HAP-1 (cell line): ENCODE measurements at regions not wholly inside any gene's neighbourhood (a gene's known extent, or its start where the extent isn't known, plus 50 kb on each side); places are given as distances from the start of the nearest gene placed in this dataset.
"Not testable (repeated sequence)": the region's sequence is repeated elsewhere in the genome, so short reads cannot be mapped to it uniquely, and the experiment has no call there.

Experiments
- DNase-seq, 2 experiments: peaks; one replicate each; pipeline ENCODE4 v3.0.0-alpha.2; 2016 to 2020; ENCODE audit warnings: low spot score in 2 of 2
- H3K27me3 ChIP-seq: fragments of 250-450 bp; sonication (Bioruptor Pico); 2 replicates; pipeline ENCODE4 v1.5.1; 2020; ENCODE audit warnings: low read depth, mild to moderate bottlenecking, moderate library complexity
- H3K36me3 ChIP-seq: fragments of 250-450 bp; sonication (Bioruptor Pico); replicated peaks from 2 replicates; pipeline ENCODE4 v1.5.1; 2020; ENCODE audit warnings: mild to moderate bottlenecking
- H3K4me1 ChIP-seq: fragments of 250-450 bp; sonication (Bioruptor Pico); 2 replicates; pipeline ENCODE4 v1.5.1; 2020; ENCODE audit warnings: mild to moderate bottlenecking
- H3K4me3 ChIP-seq: fragments of 250-450 bp; sonication (Bioruptor Pico); 2 replicates; pipeline ENCODE4 v1.5.1; 2020; ENCODE audit warnings: mild to moderate bottlenecking, moderate library complexity
- H3K9me3 ChIP-seq: fragments of 250-450 bp; sonication (Bioruptor Pico); 2 replicates; pipeline ENCODE4 v1.5.1; 2020; ENCODE audit warnings: mild to moderate bottlenecking, moderate library complexity
- in situ Hi-C: fragments of 300-500 bp; cut with MboI; formaldehyde crosslinking; loops from 3 replicates; pipeline ENCODE4 v1.14.3; 2020; ENCODE audit warnings: low sequenced_read_pairs, inconsistent platforms, mixed read lengths

GRCh38 chr5:165045941-165046340 is 1540.5 kb downstream of the MAT2B start:
- DNase-seq = peak in 1 of 2 experiments; percentile 42
- H3K36me3 ChIP-seq, H3K9me3 ChIP-seq, in situ Hi-C loops, H3K4me1 ChIP-seq, H3K4me3 ChIP-seq, H3K27me3 ChIP-seq: not testable (repeated sequence)

GRCh38 chr5:165055476-165055875 is 1550.1 kb downstream of the MAT2B start:
- Histone ChIP-seq H3K27me3 (no peaks in the 10 kb centered on the region), H3K4me3 (no peak overlapping the region), H3K4me1 (no peaks in the 10 kb centered on the region), H3K9me3 (no peaks in the 10 kb centered on the region), H3K36me3 (no peaks in the 10 kb centered on the region)
- DNase-seq = peak in 1 of 2 experiments; percentile 8
- in situ Hi-C loops = no loop called here

GRCh38 chr5:165057145-165057544 is 1551.7 kb downstream of the MAT2B start:
- Histone ChIP-seq H3K4me1 (no peaks in the 10 kb centered on the region), H3K27me3 (no peaks in the 10 kb centered on the region), H3K4me3 (no peak overlapping the region), H3K36me3 (no peaks in the 10 kb centered on the region), H3K9me3 (no peaks in the 10 kb centered on the region)
- peak in 1 of 2 experiments; percentile 5 for DNase-seq
- in situ Hi-C loops = no loop called here

GRCh38 chr5:165066751-165067385 is 1561.4 kb downstream of the MAT2B start:
- no peak for DNase-seq
- Histone ChIP-seq H3K4me3 (no peak overlapping the region), H3K36me3 (no peaks in the 10 kb centered on the region), H3K9me3 (no peaks in the 10 kb centered on the region), H3K4me1 (no peaks in the 10 kb centered on the region), H3K27me3 (no peaks in the 10 kb centered on the region)
- in situ Hi-C loops = no loop called here

- no peak for DNase-seq
- no peaks in the 10 kb centered on the region for H3K27me3 ChIP-seq
- no peaks in the 10 kb centered on the region for H3K9me3 ChIP-seq
- in situ Hi-C loops = no loop called here
- H3K36me3 ChIP-seq = no peaks in the 10 kb centered on the region
- no peaks in the 10 kb centered on the region for H3K4me1 ChIP-seq
- no peak overlapping the region for H3K4me3 ChIP-seq
Measured at GRCh38 chr5:165076686-165077085, 1571.3 kb downstream of the MAT2B start.

- Histone ChIP-seq H3K4me1 (no peaks in the 10 kb centered on the region), H3K36me3 (no peaks in the 10 kb centered on the region), H3K4me3 (no peak overlapping the region), H3K27me3 (no peaks in the 10 kb centered on the region), H3K9me3 (no peaks in the 10 kb centered on the region)
- no peak for DNase-seq
- in situ Hi-C loops = no loop called here
Measured at GRCh38 chr5:165079389-165079788, 1574.0 kb downstream of the MAT2B start.

- no peaks in the 10 kb centered on the region for H3K36me3 ChIP-seq
- H3K4me3 ChIP-seq = no peak overlapping the region
- DNase-seq = no peak
- no peaks in the 10 kb centered on the region for H3K9me3 ChIP-seq
- peaks cover 8% of the 10 kb centered on the region for H3K4me1 ChIP-seq
- in situ Hi-C loops = no loop called here
- no peaks in the 10 kb centered on the region for H3K27me3 ChIP-seq
Measured at GRCh38 chr5:165083394-165083793, 1578.0 kb downstream of the MAT2B start.

- in situ Hi-C loops = no loop called here
Measured at GRCh38 chr5:165086465-165086864, 1581.0 kb downstream of the MAT2B start.

GRCh38 chr5:165094782-165095181 is 1589.4 kb downstream of the MAT2B start:
- in situ Hi-C loops = no loop called here
- Histone ChIP-seq H3K36me3 (no peaks in the 10 kb centered on the region), H3K4me1 (no peaks in the 10 kb centered on the region), H3K9me3 (peaks cover 3% of the 10 kb centered on the region), H3K27me3 (no peaks in the 10 kb centered on the region), H3K4me3 (no peak overlapping the region)
- DNase-seq = no peak

More at GRCh38 chr5:165086465-165086864, 1581.0 kb downstream of the MAT2B start:
- no peaks in the 10 kb centered on the region for H3K36me3 ChIP-seq
- H3K27me3 ChIP-seq = no peaks in the 10 kb centered on the region
- no peak overlapping the region for H3K4me3 ChIP-seq
- peaks cover 8% of the 10 kb centered on the region for H3K4me1 ChIP-seq
- H3K9me3 ChIP-seq = no peaks in the 10 kb centered on the region
- peak in 1 of 2 experiments; percentile 9 for DNase-seq

GRCh38 chr5:165101709-165102108 is 1596.3 kb downstream of the MAT2B start:
- in situ Hi-C loops = no loop called here
- Histone ChIP-seq H3K4me3 (no peak overlapping the region), H3K9me3 (no peaks in the 10 kb centered on the region; the same call in 1 of the 2 replicates), H3K36me3 (no peaks in the 10 kb centered on the region), H3K27me3 (no peaks in the 10 kb centered on the region), H3K4me1 (no peaks in the 10 kb centered on the region)
- no peak for DNase-seq

- no peaks in the 10 kb centered on the region for H3K36me3 ChIP-seq
- in situ Hi-C loops = no loop called here
- no peak for DNase-seq
- H3K9me3 ChIP-seq = no peaks in the 10 kb centered on the region; the same call in 1 of the 2 replicates
- no peak overlapping the region for H3K4me3 ChIP-seq
- no peaks in the 10 kb centered on the region for H3K4me1 ChIP-seq
- no peaks in the 10 kb centered on the region for H3K27me3 ChIP-seq
Measured at GRCh38 chr5:165104611-165105010, 1599.2 kb downstream of the MAT2B start.

GRCh38 chr5:165108809-165109208 is 1603.4 kb downstream of the MAT2B start:
- H3K36me3 ChIP-seq = no peaks in the 10 kb centered on the region
- H3K27me3 ChIP-seq = no peaks in the 10 kb centered on the region
- H3K4me1 ChIP-seq = no peaks in the 10 kb centered on the region
- no peak overlapping the region for H3K4me3 ChIP-seq
- DNase-seq = no peak
- no peaks in the 10 kb centered on the region for H3K9me3 ChIP-seq
- in situ Hi-C loops = no loop called here

GRCh38 chr5:165119175-165119574 is 1613.8 kb downstream of the MAT2B start:
- no peaks in the 10 kb centered on the region for H3K4me1 ChIP-seq
- no peak overlapping the region for H3K4me3 ChIP-seq
- in situ Hi-C loops = no loop called here
- no peak for DNase-seq
- no peaks in the 10 kb centered on the region for H3K9me3 ChIP-seq
- H3K27me3 ChIP-seq = no peaks in the 10 kb centered on the region
- H3K36me3 ChIP-seq = no peaks in the 10 kb centered on the region

- no peak overlapping the region for H3K4me3 ChIP-seq
- DNase-seq = no peak
- peaks cover 5% of the 10 kb centered on the region; the same call in 1 of the 2 replicates for H3K4me1 ChIP-seq
- no peaks in the 10 kb centered on the region for H3K27me3 ChIP-seq
- in situ Hi-C loops = no loop called here
- H3K9me3 ChIP-seq = no peaks in the 10 kb centered on the region
- no peaks in the 10 kb centered on the region for H3K36me3 ChIP-seq
Measured at GRCh38 chr5:165126598-165126997, 1621.2 kb downstream of the MAT2B start.

GRCh38 chr5:165127941-165128340 is 1622.5 kb downstream of the MAT2B start:
- Histone ChIP-seq H3K9me3 (no peaks in the 10 kb centered on the region), H3K36me3 (no peaks in the 10 kb centered on the region), H3K27me3 (no peaks in the 10 kb centered on the region), H3K4me3 (no peak overlapping the region), H3K4me1 (peaks cover 5% of the 10 kb centered on the region; the same call in 1 of the 2 replicates)
- in situ Hi-C loops = no loop called here
- no peak for DNase-seq
